ENCODE measurements at regions not wholly inside any gene's neighbourhood (a gene's known extent, or its start where the extent isn't known, plus 50 kb on each side); places are given as distances from the start of the nearest gene placed in this dataset.

- TF ChIP-seq CTCF (IDR thresholded peaks at IDR 0.05) (no peak), POLR2A (IDR thresholded peaks at IDR 0.05) (no peak), POLR2AphosphoS5 (IDR thresholded peaks at IDR 0.05) (no peak)
Measured at GRCh38 chr14:105817971-105818711, 291.8 kb downstream of the TMEM121 start.

Data from stomach (tissue), 4 donors.